Right lobe of liver (tissue), 4 donors: ENCODE measurements at regions not wholly inside any gene's neighbourhood (a gene's known extent, or its start where the extent isn't known, plus 50 kb on each side); places are given as distances from the start of the nearest gene placed in this dataset.

Experiments used
- CTCF ChIP-seq, 4 donors: fragments of 200-600 bp in 3 of 4; fragments of 450-650 bp in 1 of 4; IDR thresholded peaks; one replicate each; pipeline versions ENCODE4 v1.5.1 to v1.8.0; 2016 to 2022; ENCODE audit warnings: antibody characterized with exemption in 4 of 4, mild to moderate bottlenecking in 2 of 4
- POLR2A ChIP-seq: fragments of 450-650 bp; IDR thresholded peaks from one replicate; pipeline ENCODE4 v1.6.1; 2017; ENCODE audit warnings: antibody characterized with exemption, mild to moderate bottlenecking
- donor health status: DM: no; HTN: no; CAD: no.
- donor health status: DM: no; HTN: no; CAD: no.
- donor health status: DM: no; HTN: yes; CAD: no.

DNA sequence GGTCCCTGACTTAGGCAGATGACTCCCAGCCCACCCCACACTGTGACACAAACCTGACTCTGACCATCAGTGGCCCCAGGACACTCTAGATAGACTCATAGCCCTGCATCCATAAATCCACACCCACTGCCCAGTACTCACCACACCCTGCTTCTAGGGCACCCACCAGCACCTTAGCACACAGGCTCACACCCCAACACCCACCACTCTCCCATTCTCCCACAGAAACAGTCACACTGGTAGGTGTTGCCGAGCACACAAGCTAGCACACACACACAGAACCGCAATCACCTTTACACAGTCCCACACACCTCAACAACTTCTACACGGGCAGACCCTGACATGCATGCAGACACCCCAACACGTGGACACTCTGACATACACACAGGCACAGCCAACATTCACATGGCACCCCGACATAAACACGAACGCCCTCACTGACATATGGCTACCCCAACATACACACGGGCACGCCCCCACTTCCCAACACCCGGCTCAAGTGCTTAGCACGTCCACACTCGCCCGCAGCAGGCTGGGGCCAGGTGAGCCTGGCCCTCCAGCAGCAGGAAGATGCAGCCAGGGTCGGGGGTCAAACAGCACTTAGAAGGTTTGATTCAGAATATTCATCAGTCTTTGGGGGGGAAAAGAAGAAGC lies 105.5 kb upstream of the TARDBP start:
- TF ChIP-seq POLR2A (no peak), CTCF (IDR thresholded peaks at IDR 0.05) (no peak)
